DOHH2 (cell line): ENCODE measurements at regions not wholly inside any gene's neighbourhood (a gene's known extent, or its start where the extent isn't known, plus 50 kb on each side); places are given as distances from the start of the nearest gene placed in this dataset.

Experiments used
- H3F3A ChIP-seq: fragments of 200-600 bp; sonication (generic), shearing (Covaris generic); 2 replicates; pipeline ENCODE4 v1.6.0; 2016; ENCODE audit warnings: antibody characterized with exemption, mild to moderate bottlenecking; ENCODE audit not compliant: control insufficient read depth, insufficient read depth
- H3K27ac ChIP-seq: fragments of 200-600 bp; sonication (generic); 2 replicates; pipeline ENCODE4 v1.5.1; 2014; ENCODE audit warnings: low read depth, mild to moderate bottlenecking, low read length, moderate library complexity
- H3K27me3 ChIP-seq: fragments of 200-600 bp; sonication (generic); 2 replicates; pipeline ENCODE4 v1.6.1; 2014; ENCODE audit warnings: mild to moderate bottlenecking, low read length, mixed read lengths; ENCODE audit not compliant: control insufficient read depth
- H3K36me3 ChIP-seq: fragments of 200-600 bp; sonication (generic); 2 replicates; pipeline ENCODE4 v1.6.1; 2014; ENCODE audit warnings: mild to moderate bottlenecking, low read length, moderate library complexity, mixed read lengths; ENCODE audit not compliant: control insufficient read depth
- H3K4me1 ChIP-seq: fragments of 200-600 bp; sonication (generic); 2 replicates; pipeline ENCODE4 v1.6.1; 2014; ENCODE audit warnings: mild to moderate bottlenecking, low read length, mixed read lengths; ENCODE audit not compliant: control insufficient read depth
- H3K4me2 ChIP-seq: fragments of 200-600 bp; sonication (generic); 2 replicates; pipeline ENCODE4 v1.6.0; 2014; ENCODE audit warnings: mild to moderate bottlenecking, low read length, moderate library complexity
- H3K4me3 ChIP-seq: fragments of 200-600 bp; sonication (generic); 2 replicates; pipeline ENCODE4 v1.5.1; 2014; ENCODE audit warnings: mild to moderate bottlenecking, low read length, mixed read lengths
- H3K79me2 ChIP-seq: fragments of 200-600 bp; sonication (generic); 2 replicates; pipeline ENCODE4 v1.6.1; 2014; ENCODE audit warnings: mild to moderate bottlenecking, low read length, mixed read lengths; ENCODE audit not compliant: control insufficient read depth
- H3K9me2 ChIP-seq: fragments of 200-600 bp; sonication (generic); replicated peaks from 2 replicates; pipeline ENCODE4 v1.6.1; 2014; ENCODE audit warnings: mild to moderate bottlenecking, low read length, mixed read lengths; ENCODE audit not compliant: control insufficient read depth
- H3K9me3 ChIP-seq: fragments of 200-600 bp; sonication (generic); 2 replicates; pipeline ENCODE4 v1.6.1; 2014; ENCODE audit warnings: antibody characterized with exemption, low read length, mixed read lengths; ENCODE audit not compliant: control insufficient read depth, insufficient read depth
- H4K20me1 ChIP-seq: fragments of 200-600 bp; sonication (generic); 2 replicates; pipeline ENCODE4 v1.6.0; 2014; ENCODE audit warnings: low read depth, mild to moderate bottlenecking, antibody characterized with exemption, low read length, moderate library complexity; ENCODE audit not compliant: control insufficient read depth, insufficient read depth
- EZH2phosphoT487 ChIP-seq: fragments of 200-600 bp; sonication (generic); IDR thresholded peaks from 2 replicates; pipeline ENCODE4 v1.6.1; 2017; ENCODE audit warnings: borderline replicate concordance, mild to moderate bottlenecking, antibody characterized with exemption, low read length, moderate library complexity, mixed read lengths
- TF ChIP-seq, protein P1 (sequence below): fragments of 200-600 bp; sonication (generic); IDR thresholded peaks from one replicate; pipeline ENCODE4 v1.5.1; 2014; ENCODE audit warnings: antibody characterized with exemption, mild to moderate bottlenecking, low read depth, low read length; ENCODE audit not compliant: poor library complexity, severe bottlenecking

DNA sequence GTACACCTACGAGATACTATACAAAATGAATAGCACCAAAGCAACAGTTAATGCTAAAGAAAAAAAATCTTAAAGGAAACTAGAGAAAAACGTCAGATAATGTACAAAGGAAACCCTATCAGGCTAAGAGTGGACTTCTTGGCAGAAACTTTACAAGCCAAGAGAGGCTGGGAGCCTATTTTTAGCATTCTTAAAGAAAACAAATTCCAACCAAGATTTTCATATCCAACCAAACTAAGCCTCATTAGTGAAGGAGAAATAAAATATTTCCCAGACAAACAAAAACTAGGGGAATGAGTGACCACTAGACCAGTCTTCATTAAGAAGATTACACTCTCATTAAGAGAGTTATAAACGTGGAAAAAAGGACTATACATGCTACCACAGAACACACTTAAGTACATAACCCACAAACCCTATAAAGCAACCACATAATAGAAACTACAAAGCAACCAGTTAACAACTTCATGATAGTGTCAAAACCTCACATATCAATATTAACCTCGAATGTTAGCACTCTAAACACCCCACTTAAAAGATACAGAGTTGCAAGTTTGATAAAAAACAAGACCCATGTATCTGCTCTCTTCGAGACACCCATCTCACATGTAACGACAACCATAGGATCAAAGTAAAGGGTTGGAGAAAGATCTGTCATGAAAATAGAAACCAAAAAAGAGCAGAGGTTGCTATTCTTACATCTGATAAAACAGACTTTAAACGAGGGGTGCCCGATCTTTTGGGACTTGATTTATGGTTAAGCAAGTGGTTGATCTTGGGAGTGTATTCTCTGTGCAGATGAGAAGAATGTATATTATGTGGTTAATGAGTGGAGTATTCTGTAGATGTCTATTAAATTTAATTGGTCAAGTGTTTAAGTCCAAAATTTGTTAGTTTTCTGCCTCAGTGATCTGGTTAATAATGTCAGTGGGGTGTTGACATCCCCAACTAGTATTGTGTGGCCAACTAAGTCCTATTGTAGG is 1301.4 kb downstream of the PLA2G4A start:
- Histone ChIP-seq H3K4me1 (no peaks in the 10 kb centered on the region), H3K27me3 (no peaks in the 10 kb centered on the region), H4K20me1 (no peaks in the 10 kb centered on the region), H3K79me2 (no peaks in the 10 kb centered on the region), H3K9me2 (no peaks in the 10 kb centered on the region), H3K9me3 (no peaks in the 10 kb centered on the region), H3K27ac (no peak overlapping the region), H3K36me3 (no peaks in the 10 kb centered on the region), H3F3A (no peaks in the 10 kb centered on the region), H3K4me2 (no peak overlapping the region), H3K4me3 (no peak overlapping the region)
- TF ChIP-seq, protein P1, sequence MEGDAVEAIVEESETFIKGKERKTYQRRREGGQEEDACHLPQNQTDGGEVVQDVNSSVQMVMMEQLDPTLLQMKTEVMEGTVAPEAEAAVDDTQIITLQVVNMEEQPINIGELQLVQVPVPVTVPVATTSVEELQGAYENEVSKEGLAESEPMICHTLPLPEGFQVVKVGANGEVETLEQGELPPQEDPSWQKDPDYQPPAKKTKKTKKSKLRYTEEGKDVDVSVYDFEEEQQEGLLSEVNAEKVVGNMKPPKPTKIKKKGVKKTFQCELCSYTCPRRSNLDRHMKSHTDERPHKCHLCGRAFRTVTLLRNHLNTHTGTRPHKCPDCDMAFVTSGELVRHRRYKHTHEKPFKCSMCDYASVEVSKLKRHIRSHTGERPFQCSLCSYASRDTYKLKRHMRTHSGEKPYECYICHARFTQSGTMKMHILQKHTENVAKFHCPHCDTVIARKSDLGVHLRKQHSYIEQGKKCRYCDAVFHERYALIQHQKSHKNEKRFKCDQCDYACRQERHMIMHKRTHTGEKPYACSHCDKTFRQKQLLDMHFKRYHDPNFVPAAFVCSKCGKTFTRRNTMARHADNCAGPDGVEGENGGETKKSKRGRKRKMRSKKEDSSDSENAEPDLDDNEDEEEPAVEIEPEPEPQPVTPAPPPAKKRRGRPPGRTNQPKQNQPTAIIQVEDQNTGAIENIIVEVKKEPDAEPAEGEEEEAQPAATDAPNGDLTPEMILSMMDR, result no peak
- no peak for TF ChIP-seq EZH2phosphoT487

DNA sequence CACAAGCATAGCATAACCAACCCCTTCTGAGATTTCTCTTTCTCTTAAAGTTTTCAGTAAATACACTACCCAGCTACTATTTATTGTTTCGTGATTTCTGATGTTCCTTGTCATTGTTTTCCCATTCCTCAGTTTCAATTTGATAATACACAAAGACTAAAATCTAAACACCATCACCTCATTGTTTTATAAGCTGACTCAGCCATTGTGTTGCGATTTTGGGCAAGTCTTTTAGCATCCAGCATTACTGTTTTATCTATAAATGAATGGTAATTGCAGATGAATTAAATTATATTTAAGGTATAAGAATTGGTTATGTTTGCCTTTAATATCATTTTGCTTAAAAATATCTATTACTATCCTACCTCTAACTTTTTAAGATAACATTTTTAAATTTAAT is 1308.5 kb downstream of the PLA2G4A start:
- H3K4me3 ChIP-seq, result no peak overlapping the region
- H3K4me1 ChIP-seq, result no peaks in the 10 kb centered on the region
- H3K27me3 ChIP-seq, result no peaks in the 10 kb centered on the region
- no peaks in the 10 kb centered on the region for H3K79me2 ChIP-seq
- TF ChIP-seq EZH2phosphoT487, result no peak
- TF ChIP-seq, protein P1, result no peak
- H3K4me2 ChIP-seq, result no peak overlapping the region
- H3K9me3 ChIP-seq, result no peaks in the 10 kb centered on the region; the same call in 1 of the 2 replicates
- no peaks in the 10 kb centered on the region for H3F3A ChIP-seq
- no peaks in the 10 kb centered on the region for H3K36me3 ChIP-seq
- no peaks in the 10 kb centered on the region for H4K20me1 ChIP-seq
- H3K27ac ChIP-seq, result no peak overlapping the region
- H3K9me2 ChIP-seq, result no peaks in the 10 kb centered on the region

DNA sequence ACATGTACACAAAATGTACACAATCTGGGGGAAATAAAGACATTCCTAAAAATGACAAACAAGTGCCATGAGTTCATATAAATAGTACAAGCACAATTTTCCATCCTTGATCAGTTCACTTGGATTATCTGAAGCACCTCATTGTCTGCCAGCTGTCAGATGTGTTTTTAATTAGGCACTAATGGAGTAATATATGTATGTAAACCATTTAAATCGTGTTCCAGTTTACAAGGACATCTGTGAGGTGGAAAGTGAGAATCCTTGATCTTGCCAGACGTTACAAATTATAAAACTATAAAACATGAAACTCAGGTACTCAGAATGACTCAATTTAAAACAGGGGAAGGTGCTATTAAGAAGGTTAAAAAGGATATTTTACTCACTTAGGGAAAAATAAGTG is 1312.2 kb downstream of the PLA2G4A start:
- H3K4me3 ChIP-seq, result no peak overlapping the region
- no peaks in the 10 kb centered on the region for H3K27me3 ChIP-seq
- no peaks in the 10 kb centered on the region; the same call in 1 of the 2 replicates for H3K9me3 ChIP-seq
- H3K4me1 ChIP-seq, result no peaks in the 10 kb centered on the region
- TF ChIP-seq, protein P1, result no peak
- no peak for TF ChIP-seq EZH2phosphoT487
- no peaks in the 10 kb centered on the region for H3K9me2 ChIP-seq
- no peak overlapping the region for H3K27ac ChIP-seq
- no peaks in the 10 kb centered on the region for H3K79me2 ChIP-seq
- no peak overlapping the region for H3K4me2 ChIP-seq
- H3K36me3 ChIP-seq, result no peaks in the 10 kb centered on the region
- H3F3A ChIP-seq, result no peaks in the 10 kb centered on the region
- H4K20me1 ChIP-seq, result no peaks in the 10 kb centered on the region
